Osteocyte (in vitro differentiated cells): ENCODE measurements at regions not wholly inside any gene's neighbourhood (a gene's known extent, or its start where the extent isn't known, plus 50 kb on each side); places are given as distances from the start of the nearest gene placed in this dataset.

Source experiments
- DNase-seq: peaks from one replicate; pipeline ENCODE4 v3.0.0; 2021; ENCODE audit warnings: mixed read lengths; ENCODE audit not compliant: unreplicated experiment; ENCODE audit errors: extremely low spot score
- H3K27ac Mint-ChIP-seq: one replicate; pipeline ENCODE4 v1.8.0; 2021; ENCODE audit warnings: mild to moderate bottlenecking, mixed read lengths; ENCODE audit not compliant: unreplicated experiment
- H3K27me3 Mint-ChIP-seq: one replicate; pipeline ENCODE4 v1.8.0; 2021; ENCODE audit warnings: mixed read lengths; ENCODE audit not compliant: unreplicated experiment
- H3K36me3 Mint-ChIP-seq: one replicate; pipeline ENCODE4 v1.8.0; 2021; ENCODE audit warnings: mixed read lengths; ENCODE audit not compliant: unreplicated experiment
- H3K4me1 Mint-ChIP-seq: one replicate; pipeline ENCODE4 v1.8.0; 2021; ENCODE audit warnings: mixed read lengths; ENCODE audit not compliant: unreplicated experiment
- H3K4me3 Mint-ChIP-seq: one replicate; pipeline ENCODE4 v1.8.0; 2021; ENCODE audit warnings: mild to moderate bottlenecking, moderate library complexity, mixed read lengths; ENCODE audit not compliant: unreplicated experiment
- H3K9me3 Mint-ChIP-seq: one replicate; pipeline ENCODE4 v1.8.0; 2021; ENCODE audit warnings: mixed read lengths; ENCODE audit not compliant: unreplicated experiment
- TF ChIP-seq, protein P1 (sequence below): fragments of 200-600 bp; sonication (generic); IDR thresholded peaks from 2 replicates; pipeline ENCODE4 v1.5.0; 2021; ENCODE audit warnings: antibody characterized with exemption, mild to moderate bottlenecking, moderate library complexity

DNA sequence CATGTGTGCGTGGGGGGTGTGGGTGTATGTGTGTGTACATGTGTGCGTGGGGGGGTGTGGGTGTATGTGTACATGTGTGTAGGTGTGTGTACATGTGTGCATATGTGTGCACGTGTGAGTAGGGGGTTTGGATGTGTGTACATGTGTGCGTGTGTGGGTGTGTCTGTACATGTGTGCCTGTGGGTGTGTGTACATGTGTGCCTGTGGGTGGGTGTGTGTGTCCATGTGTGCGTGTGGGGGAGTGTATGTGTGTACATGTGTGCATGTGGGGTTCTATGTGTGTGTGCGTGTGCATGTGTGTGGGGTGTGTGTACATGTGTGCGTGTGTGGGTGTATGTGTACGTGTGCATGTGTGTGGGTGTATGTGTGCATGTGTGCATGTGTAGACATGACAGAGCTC, 129.1 kb downstream of the C16orf95 start:
- Mint-ChIP-seq H3K4me3 (no peak overlapping the region), H3K36me3 (peaks cover 3% of the 10 kb centered on the region), H3K27me3 (no peaks in the 10 kb centered on the region), H3K9me3 (no peaks in the 10 kb centered on the region), H3K4me1 (peaks cover 36% of the 10 kb centered on the region), H3K27ac (no peak overlapping the region)
- no peak for DNase-seq
- TF ChIP-seq, protein P1, sequence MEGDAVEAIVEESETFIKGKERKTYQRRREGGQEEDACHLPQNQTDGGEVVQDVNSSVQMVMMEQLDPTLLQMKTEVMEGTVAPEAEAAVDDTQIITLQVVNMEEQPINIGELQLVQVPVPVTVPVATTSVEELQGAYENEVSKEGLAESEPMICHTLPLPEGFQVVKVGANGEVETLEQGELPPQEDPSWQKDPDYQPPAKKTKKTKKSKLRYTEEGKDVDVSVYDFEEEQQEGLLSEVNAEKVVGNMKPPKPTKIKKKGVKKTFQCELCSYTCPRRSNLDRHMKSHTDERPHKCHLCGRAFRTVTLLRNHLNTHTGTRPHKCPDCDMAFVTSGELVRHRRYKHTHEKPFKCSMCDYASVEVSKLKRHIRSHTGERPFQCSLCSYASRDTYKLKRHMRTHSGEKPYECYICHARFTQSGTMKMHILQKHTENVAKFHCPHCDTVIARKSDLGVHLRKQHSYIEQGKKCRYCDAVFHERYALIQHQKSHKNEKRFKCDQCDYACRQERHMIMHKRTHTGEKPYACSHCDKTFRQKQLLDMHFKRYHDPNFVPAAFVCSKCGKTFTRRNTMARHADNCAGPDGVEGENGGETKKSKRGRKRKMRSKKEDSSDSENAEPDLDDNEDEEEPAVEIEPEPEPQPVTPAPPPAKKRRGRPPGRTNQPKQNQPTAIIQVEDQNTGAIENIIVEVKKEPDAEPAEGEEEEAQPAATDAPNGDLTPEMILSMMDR = no peak

DNA sequence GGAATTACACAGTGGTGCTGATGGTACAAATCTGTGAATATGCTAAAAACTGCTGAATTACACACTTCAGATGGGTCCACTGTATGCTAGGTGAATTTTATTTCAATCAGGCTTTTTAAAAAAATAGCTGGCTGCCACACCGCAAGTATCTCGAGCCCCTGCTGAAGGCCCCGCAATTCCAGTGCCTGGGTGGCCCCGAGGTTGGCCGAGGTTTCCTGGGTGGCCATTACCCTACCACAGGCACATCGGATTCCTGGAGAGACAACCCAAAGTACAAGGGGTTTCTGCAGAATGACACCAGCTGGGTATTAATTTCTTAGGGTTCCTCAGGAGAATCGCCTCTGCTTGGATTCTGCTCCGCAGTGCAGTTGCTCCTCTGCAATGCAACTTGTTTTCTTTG, 127.8 kb downstream of the C16orf95 start:
- no peak for DNase-seq
- peaks cover 30% of the 10 kb centered on the region for H3K4me1 Mint-ChIP-seq
- H3K27me3 Mint-ChIP-seq = no peaks in the 10 kb centered on the region
- TF ChIP-seq, protein P1 = no peak
- H3K9me3 Mint-ChIP-seq = no peaks in the 10 kb centered on the region
- H3K36me3 Mint-ChIP-seq = peaks cover 3% of the 10 kb centered on the region
- no peak overlapping the region for H3K27ac Mint-ChIP-seq
- no peak overlapping the region for H3K4me3 Mint-ChIP-seq

DNA sequence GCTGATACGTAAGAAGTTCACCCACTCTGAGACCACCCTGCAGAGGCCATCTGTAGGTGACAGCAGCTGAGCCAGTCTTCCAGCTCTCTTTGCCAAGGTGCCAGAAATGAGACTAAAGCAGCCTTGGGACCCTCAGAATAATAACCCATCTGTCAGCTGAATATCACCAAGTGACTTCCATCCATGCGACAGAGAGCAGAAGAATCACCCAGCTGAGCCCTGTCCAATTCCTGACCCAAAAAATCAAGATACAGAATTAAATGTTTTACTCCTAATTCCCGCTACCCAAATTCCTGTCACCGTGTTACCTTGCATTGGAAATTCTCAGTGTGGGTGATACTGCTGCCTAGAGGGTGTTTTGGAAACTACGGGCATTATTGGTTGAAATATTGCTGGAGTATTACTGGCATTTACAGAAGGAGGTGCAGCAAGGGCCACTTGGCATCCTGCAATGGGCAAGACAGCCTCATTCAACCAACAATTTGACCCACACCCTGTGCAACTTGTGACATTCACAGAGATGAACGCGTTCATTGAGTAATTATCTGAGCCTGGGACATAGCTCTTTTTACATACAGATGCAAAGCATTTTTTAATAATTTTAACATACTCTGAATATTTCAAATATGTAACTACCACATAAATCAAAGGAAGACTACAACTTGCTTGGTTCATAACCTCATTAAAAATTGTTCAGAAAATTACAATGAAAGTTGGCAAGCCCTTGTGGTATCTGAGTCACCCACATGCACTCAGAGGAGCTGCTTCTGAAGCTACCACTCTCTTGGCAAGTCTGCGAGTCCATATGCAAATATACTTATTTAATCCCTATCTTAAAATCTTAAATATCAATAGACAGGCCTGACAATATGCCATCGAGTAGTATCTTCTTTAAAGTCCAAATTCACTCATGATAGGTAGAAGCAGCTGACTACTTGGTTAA, 126.6 kb downstream of the C16orf95 start:
- TF ChIP-seq, protein P1 = no peak
- H3K27me3 Mint-ChIP-seq = no peaks in the 10 kb centered on the region
- H3K36me3 Mint-ChIP-seq = peaks cover 3% of the 10 kb centered on the region
- no peak overlapping the region for H3K27ac Mint-ChIP-seq
- DNase-seq = no peak
- peaks cover 32% of the 10 kb centered on the region for H3K4me1 Mint-ChIP-seq
- no peak overlapping the region for H3K4me3 Mint-ChIP-seq
- H3K9me3 Mint-ChIP-seq = no peaks in the 10 kb centered on the region

DNA sequence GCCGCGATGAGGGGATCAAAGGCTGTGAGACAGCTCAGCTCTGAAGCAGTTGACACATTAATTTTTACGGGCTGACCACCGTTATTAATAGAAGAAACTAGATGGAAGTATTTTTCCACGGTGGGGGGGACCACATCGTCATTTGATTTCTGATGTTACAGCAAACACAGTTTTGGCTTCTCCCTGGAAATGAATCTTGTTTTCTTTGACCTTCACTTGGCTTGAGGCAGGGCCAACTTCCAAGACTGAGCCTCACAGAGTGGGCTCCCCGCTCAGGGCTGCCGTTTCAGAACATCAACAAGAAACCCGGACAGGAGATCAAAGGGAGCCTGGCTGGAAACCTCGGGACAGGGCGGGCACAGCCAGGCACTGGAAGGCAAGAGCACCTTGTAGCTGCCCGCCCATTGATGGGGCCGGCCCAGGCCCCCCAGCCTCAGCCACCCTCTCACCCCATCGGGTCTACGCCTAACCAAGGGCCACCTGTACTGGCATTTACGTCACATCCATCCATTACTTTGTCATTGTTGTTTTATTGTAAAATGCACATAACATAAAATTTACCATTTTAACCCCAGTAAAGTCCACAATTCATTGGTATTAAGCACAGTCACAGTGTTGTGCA, 124.6 kb downstream of the C16orf95 start:
- Mint-ChIP-seq H3K4me1 (peaks cover 27% of the 10 kb centered on the region), H3K27ac (no peak overlapping the region), H3K36me3 (peaks cover 3% of the 10 kb centered on the region), H3K9me3 (no peaks in the 10 kb centered on the region), H3K27me3 (no peaks in the 10 kb centered on the region), H3K4me3 (no peak overlapping the region)
- DNase-seq = no peak
- TF ChIP-seq, protein P1 = no peak

DNA sequence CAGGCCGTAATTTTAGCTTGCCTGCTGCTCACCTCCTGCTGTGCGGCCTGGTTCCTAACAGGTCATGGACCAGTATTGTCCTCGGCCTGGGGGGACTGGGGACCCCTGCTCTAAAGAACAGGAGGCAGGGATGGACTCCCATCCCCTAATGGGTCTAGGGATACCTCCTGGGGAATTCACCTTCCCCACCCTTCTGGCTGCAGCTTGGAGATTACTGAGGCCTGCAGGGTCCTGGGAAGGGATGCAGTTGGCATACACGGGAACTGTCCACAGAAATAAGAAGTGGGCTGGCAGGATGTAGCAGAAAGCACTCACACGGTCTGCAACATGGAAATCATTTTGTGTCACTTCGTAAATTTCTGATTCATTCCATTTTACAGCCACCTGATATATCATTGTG, 123.0 kb downstream of the C16orf95 start:
- no peak overlapping the region for H3K27ac Mint-ChIP-seq
- TF ChIP-seq, protein P1 = no peak
- H3K4me1 Mint-ChIP-seq = peaks cover 41% of the 10 kb centered on the region

More for the DNA sequence above, 123.0 kb downstream of the C16orf95 start:
- Mint-ChIP-seq H3K27me3 (no peaks in the 10 kb centered on the region), H3K36me3 (peaks cover 3% of the 10 kb centered on the region), H3K9me3 (no peaks in the 10 kb centered on the region), H3K4me3 (no peak overlapping the region)
- DNase-seq = no peak
